GM21515 (cell line): ENCODE measurements at regions not wholly inside any gene's neighbourhood (a gene's known extent, or its start where the extent isn't known, plus 50 kb on each side); places are given as distances from the start of the nearest gene placed in this dataset.

Experiments used
- ATAC-seq: cut with Tn5 transposase; IDR thresholded peaks from one replicate; pipeline ENCODE4 v1.9.1; 2021; ENCODE audit not compliant: unreplicated experiment

GRCh38 chr7:124515106-124515830 lies 250.3 kb downstream of the GPR37 start:
- ATAC-seq = no peak

GRCh38 chr7:124514471-124514870 lies 251.1 kb downstream of the GPR37 start:
- ATAC-seq = no peak

- ATAC-seq = no peak
Measured at GRCh38 chr7:124497176-124497575, 268.4 kb downstream of the GPR37 start.

GRCh38 chr7:124489925-124490324 lies 275.7 kb downstream of the GPR37 start:
- ATAC-seq = no peak

GRCh38 chr7:124489082-124489819 lies 276.3 kb downstream of the GPR37 start:
- ATAC-seq = no peak

- no peak for ATAC-seq
Measured at GRCh38 chr7:124482229-124482628, 283.4 kb downstream of the GPR37 start.

GRCh38 chr7:124480821-124481290 lies 284.7 kb downstream of the GPR37 start:
- no peak for ATAC-seq

- no peak for ATAC-seq
Measured at GRCh38 chr7:124480036-124480820, 285.4 kb downstream of the GPR37 start.

GRCh38 chr7:124462249-124462648 lies 303.3 kb downstream of the GPR37 start:
- no peak for ATAC-seq

- no peak for ATAC-seq
Measured at GRCh38 chr7:124460555-124460954, 305.0 kb downstream of the GPR37 start.

- ATAC-seq = no peak
Measured at GRCh38 chr7:124460056-124460450, 305.5 kb downstream of the GPR37 start.

- no peak for ATAC-seq
Measured at GRCh38 chr7:124459101-124460055, 306.2 kb downstream of the GPR37 start.

GRCh38 chr7:124457841-124458240 lies 307.8 kb downstream of the GPR37 start:
- ATAC-seq = no peak

- ATAC-seq = no peak
Measured at GRCh38 chr7:124456286-124456685, 309.3 kb downstream of the GPR37 start.

GRCh38 chr7:124452186-124452585 lies 313.4 kb downstream of the GPR37 start:
- ATAC-seq = no peak

GRCh38 chr7:124449896-124450295 lies 315.7 kb downstream of the GPR37 start:
- ATAC-seq = no peak

GRCh38 chr7:124444696-124445480 lies 320.7 kb downstream of the GPR37 start:
- ATAC-seq = no peak

GRCh38 chr7:124443762-124444161 lies 321.8 kb downstream of the GPR37 start:
- ATAC-seq = no peak

- ATAC-seq = no peak
Measured at GRCh38 chr7:124440081-124440480, 325.5 kb downstream of the GPR37 start.
